IMR-90 (cell line): ENCODE measurements at regions not wholly inside any gene's neighbourhood (a gene's known extent, or its start where the extent isn't known, plus 50 kb on each side); places are given as distances from the start of the nearest gene placed in this dataset.

Source experiments
- ATAC-seq: fragments of 200-7000 bp; cut with Tn5 transposase; 2 replicates; pipeline ENCODE4 v1.9.1; 2020; ENCODE audit warnings: low read depth, mild to moderate bottlenecking, moderate library complexity
- BruUV-seq: library from RNA; stranded (reverse); fragments of 400-500 nt; replicated peaks from 2 replicates; lab custom pipeline; 2021; lab: Mats Ljungman, UMichigan
- CTCF ChIA-PET: fragments of 300-600 bp; formaldehyde crosslinking; extraction: SDS; loops from one replicate; lab custom pipeline; 2021; ENCODE audit warnings: antibody characterized with exemption; lab: Yijun Ruan, JAX
- POLR2A ChIA-PET: fragments of 300-600 bp; sonication (Branson Sonifier 250); formaldehyde crosslinking; loops from one replicate; lab custom pipeline; 2022; ENCODE audit warnings: antibody characterized with exemption; ENCODE audit not compliant: unreplicated experiment; lab: Charles Lee
- DNase-seq: peaks from one replicate; pipeline ENCODE4 v3.0.0; 2013
- H2AFZ ChIP-seq: replicated peaks from 2 replicates; pipeline ENCODE3; 2013; ENCODE audit warnings: low read length, mild to moderate bottlenecking; ENCODE audit not compliant: poor library complexity
- H2AK5ac ChIP-seq: 2 replicates; pipeline ENCODE4 v1.6.1; 2013; ENCODE audit warnings: low read depth, low read length, inconsistent platforms
- H2AK9ac ChIP-seq: replicated peaks from 2 replicates; pipeline ENCODE3; 2013; ENCODE audit warnings: mild to moderate bottlenecking, low read depth, low read length, moderate library complexity; ENCODE audit not compliant: poor library complexity
- H2BK120ac ChIP-seq: 2 replicates; pipeline ENCODE4 v1.6.1; 2013; ENCODE audit warnings: low read depth, low read length, inconsistent platforms
- H2BK15ac ChIP-seq: 3 replicates; pipeline ENCODE4 v1.6.1; 2013; ENCODE audit warnings: low read depth, low read length, inconsistent platforms
- H2BK20ac ChIP-seq: 2 replicates; pipeline ENCODE4 v1.6.1; 2013; ENCODE audit warnings: low read depth, mild to moderate bottlenecking, inconsistent platforms, low read length, moderate library complexity
- H2BK5ac ChIP-seq: 2 replicates; pipeline ENCODE4 v1.6.1; 2013; ENCODE audit warnings: mild to moderate bottlenecking, low read depth, low read length, inconsistent platforms; ENCODE audit not compliant: poor library complexity, severe bottlenecking
- H3K14ac ChIP-seq: replicated peaks from 2 replicates; pipeline ENCODE4 v1.6.1; 2013; ENCODE audit warnings: low read depth, low read length, inconsistent platforms
- H3K18ac ChIP-seq: 2 replicates; pipeline ENCODE4 v1.6.1; 2013; ENCODE audit warnings: low read depth, low read length, control low read depth
- H3K23ac ChIP-seq: 2 replicates; pipeline ENCODE4 v1.6.1; 2013; ENCODE audit warnings: low read depth, low read length, inconsistent platforms
- H3K27ac ChIP-seq: 2 replicates; pipeline ENCODE4 v1.5.1; 2013; ENCODE audit warnings: mild to moderate bottlenecking, control low read depth, low read length; ENCODE audit not compliant: insufficient read depth
- H3K27me3 ChIP-seq: 2 replicates; pipeline ENCODE4 v1.6.1; 2013; ENCODE audit warnings: low read length; ENCODE audit not compliant: control insufficient read depth, insufficient read depth
- H3K36me3 ChIP-seq: 2 replicates; pipeline ENCODE4 v1.6.1; 2013; ENCODE audit warnings: low read length, mixed read lengths; ENCODE audit not compliant: control insufficient read depth, insufficient read depth
- H3K4ac ChIP-seq: 2 replicates; pipeline ENCODE4 v1.6.1; 2013; ENCODE audit warnings: low read depth, low read length, inconsistent platforms
- H3K4me1 ChIP-seq: 2 replicates; pipeline ENCODE4 v1.6.1; 2013; ENCODE audit warnings: low read length, mixed read lengths; ENCODE audit not compliant: control insufficient read depth, insufficient read depth
- H3K4me2 ChIP-seq: 2 replicates; pipeline ENCODE4 v1.6.1; 2013; ENCODE audit warnings: low read depth, mild to moderate bottlenecking, control low read depth, low read length, moderate library complexity
- H3K4me3 ChIP-seq: 2 replicates; pipeline ENCODE4 v1.5.1; 2013; ENCODE audit warnings: low read depth, mild to moderate bottlenecking, control low read depth, low read length, moderate library complexity; ENCODE audit not compliant: insufficient read depth
- H3K56ac ChIP-seq: 2 replicates; pipeline ENCODE4 v1.6.1; 2013; ENCODE audit warnings: low read length, inconsistent platforms; ENCODE audit not compliant: insufficient read depth; ENCODE audit errors: extremely low read depth
- H3K79me1 ChIP-seq, 2 experiments: 2 replicates each; pipeline ENCODE4 v1.6.1; 2013; ENCODE audit warnings: low read length in 2 of 2, inconsistent platforms in 1 of 2, low read depth in 1 of 2
- H3K9ac ChIP-seq: 2 replicates; pipeline ENCODE4 v1.6.1; 2013; ENCODE audit warnings: low read depth, low read length, control low read depth
- H3K9me1 ChIP-seq: 2 replicates; pipeline ENCODE4 v1.6.1; 2013; ENCODE audit warnings: low read length, inconsistent platforms; ENCODE audit not compliant: insufficient read depth
- H3K9me3 ChIP-seq: 2 replicates; pipeline ENCODE4 v1.6.1; 2013; ENCODE audit warnings: low read length; ENCODE audit not compliant: control insufficient read depth, insufficient read depth
- H4K20me1 ChIP-seq: 2 replicates; pipeline ENCODE4 v1.6.1; 2013; ENCODE audit warnings: low read length, inconsistent platforms; ENCODE audit not compliant: insufficient read depth
- H4K5ac ChIP-seq: 2 replicates; pipeline ENCODE4 v1.6.1; 2013; ENCODE audit warnings: mild to moderate bottlenecking, low read depth, low read length, control low read depth
- H4K8ac ChIP-seq, 2 experiments: 2 replicates each; pipeline ENCODE4 v1.6.1; 2013; ENCODE audit warnings: low read depth in 2 of 2, low read length in 2 of 2, control low read depth in 1 of 2, inconsistent platforms in 1 of 2
- H4K91ac ChIP-seq: 2 replicates; pipeline ENCODE4 v1.6.1; 2013; ENCODE audit warnings: low read depth, low read length, inconsistent platforms; ENCODE audit not compliant: insufficient read depth
- CHD1 ChIP-seq: IDR thresholded peaks from 2 replicates; pipeline ENCODE4 v1.6.1; 2012; ENCODE audit warnings: low read depth, low read length, improper control_type of control experiment
- CTCF ChIP-seq: conservative IDR thresholded peaks from 2 replicates; pipeline ENCODE4 v1.5.1; 2012; ENCODE audit warnings: mild to moderate bottlenecking, low read depth, low read length, improper control_type of control experiment
- ELK1 ChIP-seq: fragments of 150-350 bp; IDR thresholded peaks from 2 replicates; pipeline ENCODE4 v1.6.1; 2016; ENCODE audit warnings: low read depth, mild to moderate bottlenecking, low read length, moderate library complexity, borderline replicate concordance
- FOS ChIP-seq: fragments of 150-350 bp; IDR thresholded peaks from 2 replicates; pipeline ENCODE4 v1.6.1; 2016; ENCODE audit warnings: low read depth, low read length
- MAFK ChIP-seq: IDR thresholded peaks from 2 replicates; pipeline ENCODE4 v1.6.1; 2012; ENCODE audit warnings: low read depth, low read length, improper control_type of control experiment
- NFE2L2 ChIP-seq: fragments of 150-350 bp; IDR thresholded peaks from 2 replicates; pipeline ENCODE4 v1.6.1; 2016; ENCODE audit warnings: low read depth, mild to moderate bottlenecking, low read length
- POLR2A ChIP-seq: IDR thresholded peaks from 2 replicates; pipeline ENCODE4 v1.6.1; 2012; ENCODE audit warnings: mild to moderate bottlenecking, low read depth, low read length
- RCOR1 ChIP-seq: IDR thresholded peaks from 2 replicates; pipeline ENCODE4 v1.6.1; 2012; ENCODE audit warnings: mild to moderate bottlenecking, low read length, improper control_type of control experiment; ENCODE audit not compliant: insufficient replicate concordance
- SMC3 ChIP-seq: fragments of 150-350 bp; IDR thresholded peaks from 2 replicates; pipeline ENCODE4 v1.6.1; 2016; ENCODE audit warnings: low read depth, mild to moderate bottlenecking, antibody characterized with exemption, low read length, moderate library complexity
- WGBS, 2 experiments: methylation state at CpG; one replicate each; pipeline versions ENCODE4 v1.1.5 to v1.1.7; 2013; ENCODE audit warnings: missing lambda C conversion rate in 2 of 2; ENCODE audit not compliant: insufficient read length in 1 of 2; ENCODE audit errors: extremely low coverage in 2 of 2; 5-methylcytosine and 5-hydroxymethylcytosine counted together
- dilution Hi-C: fragments of 300-500 bp; cut with HindIII; formaldehyde crosslinking; loops from one replicate; pipeline ENCODE4 v1.14.3; 2018; ENCODE audit warnings: low sequenced_read_pairs; ENCODE audit not compliant: unreplicated experiment
- in situ Hi-C: fragments of 300-500 bp; cut with MboI; formaldehyde crosslinking; loops from 3 replicates; pipeline ENCODE4 v1.14.3; 2019; ENCODE audit warnings: low sequenced_read_pairs, inconsistent platforms, mixed read lengths
- intact Hi-C: fragments of 100-400 bp; cut with micrococcal nuclease; formaldehyde crosslinking; loops from 2 replicates; pipeline ENCODE4 v1.10.0; 2022

- CTCF ChIA-PET, result no interaction called here
Measured at GRCh38 chr14:104400355-104400754, 179.2 kb upstream of the C14orf180 start.

More at GRCh38 chr14:104400355-104400754, 179.2 kb upstream of the C14orf180 start:
- H3K4me3 ChIP-seq, result no peak overlapping the region
- ATAC-seq (no peak), DNase-seq (no peak)
- no peak overlapping the region for H3K27ac ChIP-seq
- no peak overlapping the region for H3K4me2 ChIP-seq
- no peak overlapping the region for H2AK9ac ChIP-seq
- WGBS, 2 experiments, result no CpG with 5 or more reads among the region's 4 CpGs
- no peaks in the 10 kb centered on the region for H3K9me1 ChIP-seq
- in situ Hi-C loops (no loop called here), dilution Hi-C loops (no loop called here), intact Hi-C loops (no loop called here)
- no peak overlapping the region for H3K4ac ChIP-seq
- H3K9me3 ChIP-seq, result peaks cover 37% of the 10 kb centered on the region
- H3K18ac ChIP-seq, result no peak overlapping the region
- TF ChIP-seq CHD1 (no peak), NFE2L2 (no peak), FOS (no peak), SMC3 (no peak), CTCF (no peak), MAFK (no peak), POLR2A (no peak), RCOR1 (no peak), ELK1 (no peak)
- H3K14ac ChIP-seq, result no peak overlapping the region
- H3K79me1 ChIP-seq, result no peaks in the 10 kb centered on the region
- no peak overlapping the region for H4K8ac ChIP-seq
- H3K23ac ChIP-seq, result no peak overlapping the region
- no peaks in the 10 kb centered on the region for H3K36me3 ChIP-seq
- POLR2A ChIA-PET, result no interaction called here
- no peak overlapping the region for H2BK20ac ChIP-seq
- no peak overlapping the region for H4K91ac ChIP-seq
- H3K56ac ChIP-seq, result no peak overlapping the region
- H2AK5ac ChIP-seq, result no peak overlapping the region
- H2BK15ac ChIP-seq, result no peak overlapping the region
- no peak overlapping the region for H2BK120ac ChIP-seq
- H3K4me1 ChIP-seq, result no peaks in the 10 kb centered on the region
- H3K27me3 ChIP-seq, result no peaks in the 10 kb centered on the region
- H4K5ac ChIP-seq, result no peak overlapping the region
- no peak overlapping the region for H2BK5ac ChIP-seq
- no peaks in the 10 kb centered on the region for H4K20me1 ChIP-seq
- H3K9ac ChIP-seq, result no peak overlapping the region
- no TSS peak for BruUV-seq
- no peak overlapping the region for H2AFZ ChIP-seq
